Stimulated activated CD8-positive, alpha-beta memory T cell treated with anti-CD3 and anti-CD28 coated beads, Interleukin-7, amount 100 ng/mL, for 4 hours (primary cell): ENCODE measurements at regions not wholly inside any gene's neighbourhood (a gene's known extent, or its start where the extent isn't known, plus 50 kb on each side); places are given as distances from the start of the nearest gene placed in this dataset.
"Not testable (repeated sequence)": the region's sequence is repeated elsewhere in the genome, so short reads cannot be mapped to it uniquely, and the experiment has no call there.

ENCODE experiments used
- DNase-seq, 2 donors: peaks; one replicate each; pipeline ENCODE4 v3.0.0-alpha.2; 2020; ENCODE audit warnings: low read depth in 2 of 2

DNA sequence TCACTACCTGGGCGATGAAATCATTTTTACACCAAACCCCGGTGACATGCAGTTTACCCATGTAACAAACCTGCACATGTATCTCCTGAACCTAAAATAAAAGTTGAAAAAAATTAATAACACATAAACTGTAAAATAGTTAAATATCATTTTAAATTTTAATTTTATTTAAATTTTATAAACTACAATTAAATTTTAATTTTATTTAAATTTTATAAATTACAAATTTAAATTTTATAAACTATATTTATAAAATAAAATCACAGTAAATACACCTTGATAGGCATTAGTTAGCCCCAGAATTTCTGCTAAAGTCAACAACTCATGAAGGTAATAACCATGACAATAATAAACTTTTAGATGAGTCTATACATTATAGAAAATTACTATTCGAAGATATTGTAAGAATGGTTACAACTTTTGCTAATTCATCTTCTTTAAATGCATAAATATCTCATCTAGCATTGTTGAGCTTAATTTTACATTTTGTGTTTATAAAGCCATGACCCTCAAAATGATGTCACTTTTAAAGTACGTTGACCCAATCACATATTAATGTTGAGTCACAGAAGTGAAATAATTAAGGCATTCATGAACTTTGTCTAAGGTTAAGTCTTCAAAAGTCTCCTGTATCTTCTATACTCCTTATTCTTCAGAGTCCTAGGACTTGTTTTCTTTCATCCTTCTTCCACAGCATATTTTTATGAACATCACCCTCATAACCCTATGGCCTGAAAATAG lies 755.8 kb upstream of the LCORL start:
- no peak for DNase-seq

- no peak for DNase-seq
These were observed 746.4 kb upstream of the LCORL start for GRCh38 chr4:18767921-18768320.

GRCh38 chr4:18756671-18757070 lies 735.1 kb upstream of the LCORL start:
- DNase-seq: no peak

DNA sequence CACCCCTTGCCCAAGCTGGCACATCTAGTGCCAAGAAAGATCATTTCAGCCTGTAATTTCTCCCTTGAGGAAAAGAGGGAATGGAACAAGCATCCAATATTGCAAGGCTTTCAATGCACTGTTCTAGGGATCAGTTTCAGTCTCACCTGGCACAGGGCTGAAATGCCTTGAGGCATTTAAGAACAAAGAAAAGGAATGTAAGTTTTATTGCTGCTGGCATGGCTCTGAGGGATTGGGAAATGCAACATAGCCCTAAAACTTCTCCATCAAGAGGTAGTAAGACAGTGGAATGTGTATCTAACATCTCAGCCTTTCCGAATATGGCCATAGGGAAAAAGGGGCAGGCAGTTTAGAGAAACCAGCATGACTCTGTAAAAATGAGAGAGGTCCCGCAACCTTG lies 732.6 kb upstream of the LCORL start:
- DNase-seq: no peak

DNA sequence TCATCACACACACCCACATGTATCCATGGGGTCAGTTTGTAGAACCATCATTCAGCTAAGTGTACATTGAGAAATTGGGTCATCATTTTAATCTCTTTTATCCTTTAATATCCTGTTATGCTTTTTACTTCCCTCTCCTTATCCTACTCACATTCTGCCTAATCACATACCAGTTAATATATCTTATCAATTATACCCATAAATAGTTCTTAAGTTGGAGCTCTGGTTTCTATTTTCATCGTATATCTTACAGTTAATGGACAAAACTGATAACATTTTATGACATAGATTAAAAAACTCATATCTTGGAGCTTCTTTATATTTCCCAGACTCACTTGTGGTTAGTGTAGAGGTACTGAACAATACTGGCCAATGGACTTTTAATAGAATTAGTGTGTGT lies 729.5 kb upstream of the LCORL start:
- DNase-seq: no peak

GRCh38 chr4:18749391-18749790 lies 727.8 kb upstream of the LCORL start:
- DNase-seq: no peak

GRCh38 chr4:18736551-18736950 lies 715.0 kb upstream of the LCORL start:
- no peak for DNase-seq

DNA sequence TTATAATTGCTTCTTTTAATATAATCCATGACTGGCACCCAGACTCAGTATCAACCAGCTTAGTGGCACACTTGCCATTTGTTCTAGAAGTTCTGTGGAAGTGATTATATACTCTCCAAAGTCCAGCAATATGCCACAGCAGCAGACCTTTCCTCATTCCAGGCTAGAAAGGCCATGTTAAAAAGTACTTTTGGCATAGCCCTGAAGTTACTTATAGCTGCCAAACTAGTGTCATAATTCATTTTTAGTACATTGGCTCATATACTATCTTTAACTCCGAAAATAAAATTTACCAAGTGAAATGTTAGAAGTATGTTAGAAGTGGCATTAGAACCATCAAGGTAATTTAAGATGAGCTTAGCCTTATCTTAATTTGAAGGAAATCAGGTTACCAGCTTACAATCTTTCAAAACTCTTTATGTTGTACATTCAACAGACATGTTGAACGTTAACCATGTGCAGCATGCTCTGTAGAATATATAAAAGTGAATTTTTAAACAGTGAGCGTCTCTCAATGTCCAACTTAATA lies 714.2 kb upstream of the LCORL start:
- DNase-seq: no peak

DNA sequence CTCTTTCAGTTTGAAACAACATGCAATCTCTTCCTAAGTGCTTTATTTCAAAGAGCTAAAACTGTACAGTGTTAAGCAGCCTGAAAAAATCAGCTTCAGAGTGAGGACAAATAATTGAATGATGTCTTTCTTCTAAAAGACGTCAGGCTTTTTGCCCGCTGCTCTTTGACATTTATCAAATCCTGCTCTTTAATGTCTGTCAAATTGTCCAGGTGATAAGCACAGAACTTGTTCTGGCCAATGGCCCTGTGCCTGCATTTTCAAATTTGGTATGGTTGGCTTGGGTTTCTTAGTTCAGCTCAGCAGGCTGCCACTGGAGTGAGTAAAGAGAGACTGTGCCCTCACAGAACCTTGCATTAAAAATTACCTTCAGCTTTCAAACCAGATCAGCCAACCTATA lies 712.9 kb upstream of the LCORL start:
- no peak for DNase-seq

DNA sequence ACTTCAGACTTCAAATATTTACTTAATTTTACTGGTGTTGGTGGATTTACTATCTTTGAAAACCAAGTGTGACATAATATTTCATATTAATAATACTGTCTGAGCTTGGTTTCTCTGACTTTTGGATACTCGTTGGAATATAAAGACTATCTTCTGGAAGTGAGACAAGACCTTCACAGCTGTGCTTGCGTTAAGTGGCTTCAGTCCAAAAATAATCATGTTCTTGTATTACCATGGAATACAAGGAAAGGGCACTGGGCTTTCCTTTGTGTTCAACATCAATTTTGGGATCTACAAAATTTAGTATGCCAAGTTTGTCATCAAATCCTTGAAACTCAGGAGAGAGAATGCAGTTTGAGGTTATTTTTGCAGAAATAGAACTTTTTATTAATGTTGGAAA lies 712.4 kb upstream of the LCORL start:
- DNase-seq: no peak

- DNase-seq: no peak
These were observed 701.2 kb upstream of the LCORL start for GRCh38 chr4:18722748-18723191.

DNA sequence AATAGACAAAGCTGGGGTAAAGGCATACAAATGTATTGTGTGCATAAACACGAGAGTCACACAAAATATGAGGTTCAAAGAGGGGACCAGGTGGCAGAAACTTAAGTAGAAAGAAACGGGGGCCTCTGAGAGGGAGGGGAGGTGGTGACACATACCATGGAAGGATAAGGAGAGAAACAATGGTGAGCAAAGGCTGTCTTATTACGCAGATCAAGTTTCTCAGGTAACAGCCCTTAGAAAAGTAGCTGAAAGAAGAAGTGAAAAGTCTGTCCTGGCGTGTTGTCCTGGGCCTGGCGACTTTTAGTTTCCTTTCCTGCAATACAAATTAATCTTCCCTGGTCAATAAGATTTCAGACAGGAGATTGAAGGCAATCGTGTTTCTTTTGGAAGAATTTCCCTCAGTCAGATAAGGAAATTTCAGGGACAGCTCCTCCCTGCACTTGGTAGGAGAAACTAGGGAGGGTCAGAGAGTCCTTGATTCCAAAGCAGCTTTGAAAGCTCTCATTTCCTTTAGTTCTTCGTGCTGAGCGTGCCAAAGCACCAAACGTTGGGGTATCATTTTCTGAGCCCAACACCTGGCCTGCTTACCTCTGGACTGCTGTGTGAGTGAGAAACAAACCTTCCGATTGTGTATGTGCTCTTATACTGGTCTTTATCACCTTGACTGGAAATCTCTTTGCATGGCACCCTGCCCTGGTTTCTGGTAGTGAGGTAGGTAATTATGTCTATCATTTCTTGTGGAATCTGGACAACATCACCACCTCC lies 676.7 kb upstream of the LCORL start:
- no peak for DNase-seq

GRCh38 chr4:18695733-18696527 lies 674.4 kb upstream of the LCORL start:
- no peak for DNase-seq

GRCh38 chr4:18691431-18692200 lies 670.1 kb upstream of the LCORL start:
- no peak for DNase-seq

GRCh38 chr4:18690291-18690955 lies 668.9 kb upstream of the LCORL start:
- DNase-seq: no peak

- no peak for DNase-seq
These were observed 668.0 kb upstream of the LCORL start for GRCh38 chr4:18689308-18690115.

GRCh38 chr4:18688351-18688750 lies 666.8 kb upstream of the LCORL start:
- DNase-seq: not testable (repeated sequence)

- no peak for DNase-seq
These were observed 664.9 kb upstream of the LCORL start for GRCh38 chr4:18686338-18687037.

- DNase-seq: no peak
These were observed 663.4 kb upstream of the LCORL start for GRCh38 chr4:18684932-18685331.
